Upper lobe of left lung (tissue), 6 donors: ENCODE measurements at regions not wholly inside any gene's neighbourhood (a gene's known extent, or its start where the extent isn't known, plus 50 kb on each side); places are given as distances from the start of the nearest gene placed in this dataset.

Experiments used
- ATAC-seq, 2 donors: fragments of 200-7000 bp; cut with Tn5 transposase; one replicate each; pipeline ENCODE4 v1.9.1; 2022; ENCODE audit warnings: mild to moderate bottlenecking in 2 of 2, moderate library complexity in 2 of 2; ENCODE audit not compliant: low FRiP score in 2 of 2
- DNase-seq, 2 donors: peaks; one replicate each; pipeline ENCODE4 v3.0.0-alpha.2; 2019 to 2020
- H3K27ac ChIP-seq, 4 donors: fragments of 200-600 bp; sonication (generic); one replicate each; pipeline ENCODE4 v1.5.1; 2016 to 2019
- H3K27me3 ChIP-seq, 4 donors: fragments of 200-600 bp; sonication (generic); one replicate each; pipeline ENCODE4 v1.5.1; 2017 to 2019
- H3K36me3 ChIP-seq, 4 donors: fragments of 200-600 bp; sonication (generic); one replicate each; pipeline ENCODE4 v1.5.1; 2016 to 2019
- H3K4me1 ChIP-seq, 4 donors: fragments of 200-600 bp; sonication (generic); one replicate each; pipeline ENCODE4 v1.5.1; 2018 to 2019
- H3K4me3 ChIP-seq, 4 donors: fragments of 200-600 bp; sonication (generic); one replicate each; pipeline ENCODE4 v1.5.1; 2017 to 2019; ENCODE audit warnings: mild to moderate bottlenecking in 2 of 4, moderate library complexity in 1 of 4
- H3K9me3 ChIP-seq, 4 donors: fragments of 200-600 bp; sonication (generic); one replicate each; pipeline ENCODE4 v1.5.1; 2018 to 2019
- CTCF ChIP-seq, 6 experiments: fragments of 450-650 bp in 4 of 6; fragments of 200-600 bp in 2 of 6; sonication (generic) in 2 of 6; IDR thresholded peaks; one replicate each; pipeline ENCODE4 v1.5.1; 2016 to 2019; ENCODE audit warnings: antibody characterized with exemption in 6 of 6
- EP300 ChIP-seq, 4 donors: sonication (generic); formaldehyde crosslinking; IDR thresholded peaks; one replicate each; pipeline ENCODE4 v1.5.1; 2017; ENCODE audit warnings: antibody characterized with exemption in 4 of 4, control low read depth in 2 of 4
- POLR2A ChIP-seq, 4 donors: fragments of 450-650 bp; IDR thresholded peaks; one replicate each; pipeline ENCODE4 v1.5.1; 2016 to 2017; ENCODE audit warnings: antibody characterized with exemption in 4 of 4, mild to moderate bottlenecking in 2 of 4
- POLR2AphosphoS5 ChIP-seq, 2 donors: sonication (generic); formaldehyde crosslinking; IDR thresholded peaks; one replicate each; pipeline ENCODE4 v1.5.1; 2017; ENCODE audit warnings: antibody characterized with exemption in 2 of 2
- WGBS, 2 donors: methylation state at CpG; one replicate each; pipeline ENCODE4 v1.1.5; 2017 to 2018; 5-methylcytosine and 5-hydroxymethylcytosine counted together
- donor health status: DM: no; HTN: no; CAD: no; lungs with moderate emphysema.
- donor health status: DM: no; HTN: yes; CAD: no; lungs with severe emphysema.

GRCh38 chr6:104404377-104404776, 455.3 kb downstream of the HACE1 start:
- Histone ChIP-seq H3K9me3 (no peaks in the 10 kb centered on the region), H3K27me3 (no peaks in the 10 kb centered on the region), H3K27ac (no peak overlapping the region), H3K36me3 (no peaks in the 10 kb centered on the region), H3K4me3 (no peak overlapping the region), H3K4me1 (no peaks in the 10 kb centered on the region)
- WGBS, 2 donors: 61 to 74% methylated on average over 6 of the region's 6 CpGs
- ATAC-seq: no peak
- no peak for TF ChIP-seq POLR2AphosphoS5 (IDR thresholded peaks at IDR 0.05)
- TF ChIP-seq POLR2A (IDR thresholded peaks at IDR 0.05): no peak
- no peak for TF ChIP-seq EP300 (IDR thresholded peaks at IDR 0.05)
- no peak for TF ChIP-seq CTCF (IDR thresholded peaks at IDR 0.05)
- DNase-seq: no peak

GRCh38 chr6:104402572-104402971, 457.1 kb downstream of the HACE1 start:
- WGBS, 2 donors: 56 to 73% methylated on average over 1 of the region's 1 CpG
- no peak for TF ChIP-seq POLR2A (IDR thresholded peaks at IDR 0.05)
- TF ChIP-seq POLR2AphosphoS5 (IDR thresholded peaks at IDR 0.05): no peak
- no peak for TF ChIP-seq EP300 (IDR thresholded peaks at IDR 0.05)

GRCh38 chr6:104401926-104402325, 457.8 kb downstream of the HACE1 start:
- Histone ChIP-seq H3K27ac (no peak overlapping the region), H3K36me3 (no peaks in the 10 kb centered on the region), H3K4me1 (no peaks in the 10 kb centered on the region), H3K9me3 (no peaks in the 10 kb centered on the region), H3K4me3 (no peak overlapping the region), H3K27me3 (no peaks in the 10 kb centered on the region)
- ATAC-seq: no peak
- DNase-seq: no peak
- whole genome bisulfite sequencing, 2 donors: 93 to 95% methylated on average over 5 of the region's 5 CpGs
- TF ChIP-seq POLR2AphosphoS5 (IDR thresholded peaks at IDR 0.05) (no peak), EP300 (IDR thresholded peaks at IDR 0.05) (no peak), CTCF (IDR thresholded peaks at IDR 0.05) (no peak), POLR2A (IDR thresholded peaks at IDR 0.05) (no peak)

More at GRCh38 chr6:104402572-104402971, 457.1 kb downstream of the HACE1 start:
- H3K27me3 ChIP-seq: no peaks in the 10 kb centered on the region
- H3K36me3 ChIP-seq: no peaks in the 10 kb centered on the region
- ATAC-seq (no peak), DNase-seq (no peak)
- no peaks in the 10 kb centered on the region for H3K9me3 ChIP-seq
- H3K4me3 ChIP-seq: no peak overlapping the region
- H3K4me1 ChIP-seq: no peaks in the 10 kb centered on the region
- H3K27ac ChIP-seq: no peak overlapping the region

DNA sequence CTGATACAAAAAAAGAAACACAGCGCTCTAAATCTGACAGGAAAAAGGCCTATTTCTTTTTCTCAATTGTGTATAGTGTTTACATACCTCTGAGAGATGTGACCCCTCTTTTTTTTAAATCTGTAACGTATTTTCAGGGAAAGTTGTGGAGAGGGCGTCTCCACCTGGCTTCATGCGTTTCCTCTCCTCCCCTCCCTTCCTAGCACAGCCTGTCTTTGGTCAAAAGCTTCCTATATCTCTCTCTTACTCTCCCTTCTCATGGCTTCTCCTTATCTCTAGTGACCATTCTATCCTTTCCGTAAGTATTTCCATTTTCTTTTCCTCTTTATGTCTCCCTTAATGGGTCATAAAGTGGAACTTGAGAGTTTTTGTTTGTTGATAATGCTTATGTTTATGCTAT, 458.9 kb downstream of the HACE1 start:
- no peak overlapping the region for H3K27ac ChIP-seq
- WGBS, 2 donors: 58 to 62% methylated on average over 5 of the region's 5 CpGs

GRCh38 chr6:104396077-104396476, 463.6 kb downstream of the HACE1 start:
- H3K4me3 ChIP-seq: no peak overlapping the region
- no peaks in the 10 kb centered on the region for H3K4me1 ChIP-seq
- H3K9me3 ChIP-seq: no peaks in the 10 kb centered on the region
- 33 to 68% methylated on average over 3 of the region's 3 CpGs for WGBS, 2 donors
- TF ChIP-seq POLR2A (IDR thresholded peaks at IDR 0.05) (no peak), CTCF (IDR thresholded peaks at IDR 0.05) (no peak), POLR2AphosphoS5 (IDR thresholded peaks at IDR 0.05) (no peak), EP300 (IDR thresholded peaks at IDR 0.05) (no peak)
- H3K27me3 ChIP-seq: no peaks in the 10 kb centered on the region
- H3K27ac ChIP-seq: no peak overlapping the region
- ATAC-seq (no peak), DNase-seq (no peak)
- H3K36me3 ChIP-seq: no peaks in the 10 kb centered on the region

More for the DNA sequence above, 458.9 kb downstream of the HACE1 start:
- Histone ChIP-seq H3K27me3 (no peaks in the 10 kb centered on the region), H3K36me3 (no peaks in the 10 kb centered on the region), H3K4me3 (no peak overlapping the region), H3K9me3 (no peaks in the 10 kb centered on the region), H3K4me1 (no peaks in the 10 kb centered on the region)
- TF ChIP-seq POLR2A (IDR thresholded peaks at IDR 0.05) (no peak), CTCF (IDR thresholded peaks at IDR 0.05) (no peak), POLR2AphosphoS5 (IDR thresholded peaks at IDR 0.05) (no peak), EP300 (IDR thresholded peaks at IDR 0.05) (no peak)
- no peak for DNase-seq
- ATAC-seq: no peak
